ENCODE measurements at regions not wholly inside any gene's neighbourhood (a gene's known extent, or its start where the extent isn't known, plus 50 kb on each side); places are given as distances from the start of the nearest gene placed in this dataset.

GRCh38 chr19:28939236-28939635 is 273.7 kb downstream of the UQCRFS1 start:
- no peaks in the 10 kb centered on the region for H3K4me1 Mint-ChIP-seq
- H3K36me3 Mint-ChIP-seq: no peaks in the 10 kb centered on the region
- peaks cover 0 to 14% (median 7%) of the 10 kb centered on the region in 3 donors for H3K27me3 Mint-ChIP-seq (ENCODE audit: low read depth in 3 of 3)
- H3K9me3 Mint-ChIP-seq: no peaks in the 10 kb centered on the region
- no peak for DNase-seq
- H3K27ac Mint-ChIP-seq: no peak overlapping the region
- H3K4me3 Mint-ChIP-seq: no peak overlapping the region

- peaks cover 0 to 9% (median 5%) of the 10 kb centered on the region in 3 donors for H3K27me3 Mint-ChIP-seq (ENCODE audit: low read depth in 3 of 3)
- H3K36me3 Mint-ChIP-seq: no peaks in the 10 kb centered on the region
- peaks cover 0 to 6% (median 0%) of the 10 kb centered on the region in 6 donors for H3K9me3 Mint-ChIP-seq
- no peak overlapping the region for H3K4me3 Mint-ChIP-seq
- no peaks in the 10 kb centered on the region for H3K4me1 Mint-ChIP-seq
- H3K27ac Mint-ChIP-seq: no peak overlapping the region
- DNase-seq: no peak
Measured at GRCh38 chr19:28936001-28936400, 276.9 kb downstream of the UQCRFS1 start.

- no peak for DNase-seq
- Mint-ChIP-seq H3K27me3 (ENCODE audit: low read depth in 3 of 3) (peaks cover 2 to 7% (median 5%) of the 10 kb centered on the region in 3 donors), H3K4me3 (no peak overlapping the region), H3K4me1 (no peaks in the 10 kb centered on the region), H3K36me3 (no peaks in the 10 kb centered on the region), H3K27ac (no peak overlapping the region), H3K9me3 (peaks cover 0 to 6% (median 0%) of the 10 kb centered on the region in 6 donors)
Measured at GRCh38 chr19:28934631-28935030, 278.3 kb downstream of the UQCRFS1 start.

DNA sequence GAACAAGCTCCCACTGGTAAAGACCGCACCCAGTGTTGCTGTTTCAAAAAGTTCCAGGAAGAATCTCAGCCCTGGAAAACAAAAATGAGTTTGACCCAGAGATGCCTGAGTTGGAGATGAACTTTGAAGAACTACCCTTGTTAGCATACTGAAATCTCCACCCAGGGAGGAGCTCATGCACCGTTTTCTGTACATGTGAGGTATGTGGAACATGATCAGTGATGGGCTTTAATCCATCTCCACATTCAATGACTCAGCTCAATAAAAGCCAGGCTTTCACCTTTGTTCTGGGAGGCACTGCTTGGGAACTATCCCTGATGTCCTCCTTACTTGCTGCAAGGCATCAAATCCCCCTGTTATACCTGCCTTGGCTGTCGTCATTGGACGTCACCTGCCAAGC is 279.9 kb downstream of the UQCRFS1 start:
- peaks cover 2 to 11% (median 5%) of the 10 kb centered on the region in 3 donors for H3K27me3 Mint-ChIP-seq (ENCODE audit: low read depth in 3 of 3)
- no peaks in the 10 kb centered on the region for H3K36me3 Mint-ChIP-seq
- no peak for DNase-seq
- no peak overlapping the region for H3K4me3 Mint-ChIP-seq
- H3K4me1 Mint-ChIP-seq: no peaks in the 10 kb centered on the region
- H3K9me3 Mint-ChIP-seq: peaks cover 0 to 6% (median 0%) of the 10 kb centered on the region in 6 donors
- H3K27ac Mint-ChIP-seq: no peak overlapping the region

GRCh38 chr19:28932446-28932845 is 280.5 kb downstream of the UQCRFS1 start:
- peaks cover 0 to 6% (median 0%) of the 10 kb centered on the region in 6 donors for H3K9me3 Mint-ChIP-seq
- H3K4me1 Mint-ChIP-seq: no peaks in the 10 kb centered on the region
- H3K36me3 Mint-ChIP-seq: no peaks in the 10 kb centered on the region
- H3K27ac Mint-ChIP-seq: no peak overlapping the region
- no peak for DNase-seq
- peaks cover 2 to 11% (median 5%) of the 10 kb centered on the region in 3 donors for H3K27me3 Mint-ChIP-seq (ENCODE audit: low read depth in 3 of 3)
- H3K4me3 Mint-ChIP-seq: no peak overlapping the region

GRCh38 chr19:28929006-28929405 is 283.9 kb downstream of the UQCRFS1 start:
- Mint-ChIP-seq H3K27ac (no peak overlapping the region), H3K27me3 (ENCODE audit: low read depth in 3 of 3) (peaks cover 2 to 10% (median 3%) of the 10 kb centered on the region in 3 donors), H3K36me3 (no peaks in the 10 kb centered on the region), H3K4me3 (no peak overlapping the region), H3K9me3 (peaks cover 0 to 6% (median 0%) of the 10 kb centered on the region in 6 donors), H3K4me1 (no peaks in the 10 kb centered on the region)
- no peak for DNase-seq

- H3K36me3 Mint-ChIP-seq: no peaks in the 10 kb centered on the region
- no peak overlapping the region for H3K4me3 Mint-ChIP-seq
- peaks cover 2 to 14% (median 3%) of the 10 kb centered on the region in 3 donors for H3K27me3 Mint-ChIP-seq (ENCODE audit: low read depth in 3 of 3)
- peaks cover 0 to 3% (median 0%) of the 10 kb centered on the region in 6 donors for H3K9me3 Mint-ChIP-seq
- no peak for DNase-seq
- H3K27ac Mint-ChIP-seq: no peak overlapping the region
- no peaks in the 10 kb centered on the region for H3K4me1 Mint-ChIP-seq
Measured at GRCh38 chr19:28927456-28927855, 285.5 kb downstream of the UQCRFS1 start.

- Mint-ChIP-seq H3K4me1 (no peaks in the 10 kb centered on the region), H3K27ac (no peak overlapping the region), H3K27me3 (ENCODE audit: low read depth in 3 of 3) (peaks cover 0 to 6% (median 1%) of the 10 kb centered on the region in 3 donors), H3K4me3 (no peak overlapping the region), H3K9me3 (no peaks in the 10 kb centered on the region), H3K36me3 (no peaks in the 10 kb centered on the region)
- no peak for DNase-seq
Measured at GRCh38 chr19:28920269-28921066, 292.5 kb downstream of the UQCRFS1 start.

DNA sequence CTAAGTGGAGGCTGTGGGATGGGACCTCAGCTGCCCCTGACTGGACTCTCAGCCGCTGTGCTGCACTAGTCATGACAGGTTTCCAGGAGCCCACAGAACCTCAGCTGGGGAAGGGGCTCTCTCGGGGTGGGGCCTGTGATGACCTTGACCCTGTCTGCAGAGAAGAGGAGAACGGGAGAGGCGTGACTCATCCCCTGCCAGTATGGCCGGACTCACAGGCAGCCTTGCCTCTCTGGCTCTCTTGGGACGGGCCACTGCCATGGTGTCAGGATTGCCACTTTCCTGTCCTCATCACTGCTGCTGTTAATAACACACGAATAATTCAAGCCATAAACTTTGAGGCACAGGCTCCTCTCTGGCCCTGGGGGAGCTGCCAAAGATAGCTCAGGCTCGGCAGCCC is 295.3 kb downstream of the UQCRFS1 start:
- H3K4me3 Mint-ChIP-seq: no peak overlapping the region
- no peaks in the 10 kb centered on the region for H3K4me1 Mint-ChIP-seq
- H3K9me3 Mint-ChIP-seq: no peaks in the 10 kb centered on the region
- no peak for DNase-seq
- H3K27me3 Mint-ChIP-seq (ENCODE audit: low read depth in 3 of 3): peaks cover 0 to 8% (median 1%) of the 10 kb centered on the region in 3 donors
- no peak overlapping the region for H3K27ac Mint-ChIP-seq
- no peaks in the 10 kb centered on the region for H3K36me3 Mint-ChIP-seq

- Mint-ChIP-seq H3K4me3 (no peak overlapping the region), H3K4me1 (no peaks in the 10 kb centered on the region)
Measured at GRCh38 chr19:28915737-28916460, 297.1 kb downstream of the UQCRFS1 start.

DNA sequence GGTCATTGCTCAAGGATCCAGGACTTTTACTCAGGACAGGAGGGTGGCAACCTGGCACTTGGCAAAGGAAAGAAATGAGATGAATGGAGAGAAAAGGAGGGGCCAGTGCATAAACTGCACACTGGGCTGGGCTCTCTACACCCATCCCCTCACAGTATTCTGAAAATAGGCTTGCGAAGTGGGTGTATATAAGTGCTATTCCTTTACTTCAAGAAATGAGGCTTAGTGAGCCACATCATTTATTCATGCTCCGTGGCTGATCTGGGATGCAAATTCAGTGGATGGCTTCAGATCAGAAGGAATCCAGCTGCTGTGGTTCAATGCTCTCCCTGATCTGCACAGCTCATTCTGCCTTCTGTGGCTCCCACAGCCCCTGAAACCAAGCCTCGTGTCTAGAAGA is 297.7 kb downstream of the UQCRFS1 start:
- peaks cover 0 to 9% (median 0%) of the 10 kb centered on the region in 3 donors for H3K27me3 Mint-ChIP-seq (ENCODE audit: low read depth in 3 of 3)
- no peak overlapping the region for H3K4me3 Mint-ChIP-seq
- H3K27ac Mint-ChIP-seq: no peak overlapping the region
- H3K9me3 Mint-ChIP-seq: no peaks in the 10 kb centered on the region
- no peak for DNase-seq
- H3K4me1 Mint-ChIP-seq: no peaks in the 10 kb centered on the region
- H3K36me3 Mint-ChIP-seq: no peaks in the 10 kb centered on the region

More at GRCh38 chr19:28915737-28916460, 297.1 kb downstream of the UQCRFS1 start:
- no peaks in the 10 kb centered on the region for H3K9me3 Mint-ChIP-seq
- H3K27ac Mint-ChIP-seq: no peak overlapping the region
- DNase-seq: no peak
- H3K27me3 Mint-ChIP-seq (ENCODE audit: low read depth in 3 of 3): peaks cover 0 to 9% (median 0%) of the 10 kb centered on the region in 3 donors
- no peaks in the 10 kb centered on the region for H3K36me3 Mint-ChIP-seq

DNA sequence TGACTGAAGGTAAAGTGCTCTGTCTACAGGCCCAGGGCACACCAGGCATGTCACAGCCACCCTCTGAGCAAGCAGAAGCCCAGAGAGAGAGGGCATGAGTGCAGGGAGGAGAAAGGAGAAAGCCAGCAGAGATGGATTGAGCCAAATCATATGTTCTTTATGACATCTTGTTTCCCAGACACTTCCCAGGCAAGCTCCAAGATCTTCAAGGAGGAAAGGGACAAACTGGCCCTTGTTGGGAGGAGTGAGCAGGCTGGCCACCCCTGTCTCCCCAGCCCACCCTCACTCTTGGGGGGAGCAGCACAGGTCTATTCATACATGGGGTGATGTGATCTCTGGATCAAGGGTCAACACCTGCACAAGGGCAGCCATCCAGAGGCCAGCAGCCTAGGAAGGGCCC is 298.8 kb downstream of the UQCRFS1 start:
- Mint-ChIP-seq H3K4me3 (no peak overlapping the region), H3K27ac (no peak overlapping the region), H3K9me3 (no peaks in the 10 kb centered on the region), H3K4me1 (no peaks in the 10 kb centered on the region), H3K36me3 (no peaks in the 10 kb centered on the region), H3K27me3 (ENCODE audit: low read depth in 3 of 3) (peaks cover 0 to 9% (median 0%) of the 10 kb centered on the region in 3 donors)
- DNase-seq: no peak

DNA sequence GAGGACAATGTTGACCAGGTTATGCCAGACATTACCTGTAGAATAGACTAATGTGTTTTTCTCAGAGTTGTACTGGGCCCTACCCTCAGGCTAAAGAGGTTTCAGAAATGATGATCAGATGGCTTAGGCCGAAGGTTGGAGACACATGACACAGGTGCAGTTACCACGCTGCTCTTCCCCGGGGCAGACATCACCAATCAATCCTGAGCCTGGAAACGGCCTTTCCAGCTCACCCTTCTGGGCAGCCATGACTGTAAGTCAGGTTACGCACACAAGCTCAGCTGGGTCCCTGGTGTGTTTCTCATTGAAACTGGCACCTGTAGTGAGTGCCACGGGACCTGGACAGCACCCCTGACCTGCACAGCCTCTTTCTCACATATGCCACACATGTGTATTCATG is 299.3 kb downstream of the UQCRFS1 start:
- H3K4me1 Mint-ChIP-seq: no peaks in the 10 kb centered on the region
- no peaks in the 10 kb centered on the region for H3K36me3 Mint-ChIP-seq
- no peak for DNase-seq
- peaks cover 0 to 14% (median 0%) of the 10 kb centered on the region in 3 donors for H3K27me3 Mint-ChIP-seq (ENCODE audit: low read depth in 3 of 3)
- no peak overlapping the region for H3K27ac Mint-ChIP-seq
- H3K4me3 Mint-ChIP-seq: no peak overlapping the region
- H3K9me3 Mint-ChIP-seq: no peaks in the 10 kb centered on the region

DNA sequence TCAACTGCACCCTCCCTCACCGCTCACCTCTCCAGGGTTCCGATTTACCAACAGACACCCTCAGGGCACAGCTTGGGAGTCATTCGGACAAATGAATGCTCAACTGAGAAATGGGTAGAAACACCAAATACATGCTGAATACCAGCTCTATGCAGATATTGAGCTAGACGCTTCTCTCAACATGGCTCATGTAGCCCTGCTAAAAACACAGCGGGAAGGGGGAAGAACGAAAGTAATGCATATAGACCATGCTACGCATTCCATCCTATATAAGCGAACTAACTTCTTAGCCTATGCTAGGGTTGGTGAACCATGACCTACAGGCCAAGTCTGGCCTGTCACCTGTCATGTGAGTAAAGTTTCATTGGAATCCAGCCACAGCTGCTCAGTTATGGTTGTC is 304.0 kb downstream of the UQCRFS1 start:
- H3K27me3 Mint-ChIP-seq (ENCODE audit: low read depth in 3 of 3): peaks cover 0 to 14% (median 4%) of the 10 kb centered on the region in 3 donors
- H3K27ac Mint-ChIP-seq: no peak overlapping the region
- no peak overlapping the region for H3K4me3 Mint-ChIP-seq

More for the DNA sequence above, 304.0 kb downstream of the UQCRFS1 start:
- Mint-ChIP-seq H3K36me3 (no peaks in the 10 kb centered on the region), H3K4me1 (no peaks in the 10 kb centered on the region), H3K9me3 (no peaks in the 10 kb centered on the region)
- no peak for DNase-seq

Data from immature natural killer cell (primary cell).